HG02571 (cell line): ENCODE measurements at regions not wholly inside any gene's neighbourhood (a gene's known extent, or its start where the extent isn't known, plus 50 kb on each side); places are given as distances from the start of the nearest gene placed in this dataset.
"Not testable (repeated sequence)": the region's sequence is repeated elsewhere in the genome, so short reads cannot be mapped to it uniquely, and the experiment has no call there.

ENCODE experiments used
- ATAC-seq: cut with Tn5 transposase; IDR thresholded peaks from one replicate; pipeline ENCODE4 v1.9.1; 2021; ENCODE audit warnings: mild to moderate bottlenecking, moderate library complexity; ENCODE audit not compliant: unreplicated experiment

DNA sequence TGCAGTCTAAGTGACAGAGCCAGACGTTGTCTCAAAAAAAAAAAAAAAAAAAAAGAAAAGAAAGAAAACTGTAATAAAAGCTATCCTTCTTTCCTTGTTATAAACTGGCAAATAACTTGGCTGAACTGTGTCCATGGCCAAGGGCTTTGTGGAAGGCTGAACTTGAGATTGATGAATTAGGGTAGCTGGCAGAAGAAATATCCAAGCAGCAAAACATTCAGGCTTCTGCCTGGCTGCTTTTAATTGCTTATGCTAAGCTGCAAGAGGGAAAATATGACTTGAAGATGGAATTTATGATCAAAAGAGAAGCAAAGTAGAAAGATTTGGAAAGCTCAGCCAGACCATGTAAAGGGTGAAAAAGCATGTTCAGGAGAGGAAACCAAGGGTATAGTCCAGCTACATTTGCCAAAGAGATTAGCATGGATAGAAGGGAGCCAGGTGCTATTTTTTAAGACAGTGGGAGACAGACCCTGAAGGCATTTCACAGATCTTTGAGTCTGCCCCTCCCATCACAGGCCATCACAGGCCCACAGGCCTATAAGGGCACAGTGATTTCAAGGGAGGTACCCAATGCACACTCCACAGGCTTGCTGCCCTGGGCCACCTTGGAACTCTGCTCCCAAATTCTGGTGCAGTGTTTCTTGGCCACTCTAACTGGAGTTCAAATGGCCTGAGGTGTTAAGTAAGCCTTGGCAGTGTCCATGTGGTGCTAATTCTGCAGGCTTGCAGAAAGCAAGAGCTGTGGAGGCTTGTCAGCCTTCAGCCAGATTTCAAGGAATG lies 226.0 kb downstream of the AEBP2 start:
- no peak for ATAC-seq

DNA sequence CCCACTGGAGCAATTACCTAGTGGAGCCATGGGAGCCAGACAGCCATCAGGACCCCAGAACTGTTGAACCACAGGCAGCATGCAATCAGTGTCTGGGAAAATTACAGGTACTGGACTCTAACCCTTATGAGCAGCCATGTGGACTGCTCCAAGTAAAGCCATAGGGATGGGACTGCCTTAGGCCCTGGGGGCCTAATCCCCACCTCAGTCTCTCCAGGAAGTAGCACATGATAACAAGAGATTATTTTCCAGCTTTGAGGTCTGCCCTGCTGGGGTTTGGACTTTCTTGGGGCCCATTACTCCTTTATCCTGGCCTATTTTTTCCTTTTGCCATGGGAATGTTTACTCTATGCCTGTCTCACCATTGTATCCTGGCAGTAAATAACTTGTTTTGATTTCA lies 226.8 kb downstream of the AEBP2 start:
- ATAC-seq: no peak

DNA sequence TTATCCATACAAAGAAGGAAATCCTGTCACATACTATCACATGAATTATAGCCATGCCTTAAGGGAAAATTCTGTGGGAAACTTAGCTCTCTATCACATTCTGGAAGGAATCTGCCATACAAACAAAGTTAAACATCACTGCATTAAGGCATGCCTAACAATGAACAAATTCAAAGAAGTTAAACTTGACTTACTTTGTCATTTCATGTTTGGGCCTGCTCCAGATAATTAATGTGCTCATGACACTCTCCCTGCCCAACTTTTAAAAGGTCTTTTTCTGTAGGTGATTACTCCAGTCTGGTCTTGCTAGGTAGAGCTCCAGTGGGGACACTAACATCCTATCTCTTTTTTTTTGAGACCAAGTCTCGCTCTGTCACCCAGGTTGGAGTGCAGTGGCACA lies 230.5 kb downstream of the AEBP2 start:
- no peak for ATAC-seq

DNA sequence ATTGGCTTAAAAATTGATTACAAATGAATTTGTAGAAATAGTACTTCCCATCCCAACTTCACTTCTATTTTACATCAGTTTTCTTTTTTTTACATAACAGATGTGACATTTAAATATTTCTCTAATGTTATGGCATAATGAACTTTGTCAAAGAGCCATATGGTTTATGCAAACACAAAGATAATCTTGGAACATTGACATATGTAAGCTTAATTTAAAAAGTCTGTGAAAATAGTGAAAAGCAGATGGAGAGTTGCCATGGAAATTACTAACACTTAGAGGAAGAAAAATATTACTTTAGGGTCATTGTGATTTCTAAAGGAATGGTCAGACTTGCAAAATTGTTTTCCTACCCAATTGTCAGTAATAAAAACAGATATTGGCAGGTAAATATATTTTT lies 232.4 kb downstream of the AEBP2 start:
- no peak for ATAC-seq

DNA sequence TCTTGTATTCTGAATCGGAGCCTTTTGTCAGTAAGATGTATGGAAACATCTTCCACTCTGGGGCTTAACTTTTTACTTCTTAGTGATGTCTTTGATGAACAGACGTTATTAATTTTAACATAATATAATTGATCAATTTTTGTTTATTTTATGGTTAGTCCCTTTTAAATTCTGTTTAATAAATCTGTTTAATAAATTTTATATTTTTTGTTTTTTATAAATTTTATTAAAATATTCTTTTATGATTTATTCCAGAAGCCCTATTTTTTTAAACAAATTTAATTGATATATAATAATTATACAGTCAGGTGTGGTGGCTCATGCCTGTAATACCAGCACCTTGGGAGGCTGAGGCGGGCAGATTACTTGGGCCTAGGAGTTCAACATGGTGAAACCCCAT lies 235.1 kb downstream of the AEBP2 start:
- no peak for ATAC-seq

DNA sequence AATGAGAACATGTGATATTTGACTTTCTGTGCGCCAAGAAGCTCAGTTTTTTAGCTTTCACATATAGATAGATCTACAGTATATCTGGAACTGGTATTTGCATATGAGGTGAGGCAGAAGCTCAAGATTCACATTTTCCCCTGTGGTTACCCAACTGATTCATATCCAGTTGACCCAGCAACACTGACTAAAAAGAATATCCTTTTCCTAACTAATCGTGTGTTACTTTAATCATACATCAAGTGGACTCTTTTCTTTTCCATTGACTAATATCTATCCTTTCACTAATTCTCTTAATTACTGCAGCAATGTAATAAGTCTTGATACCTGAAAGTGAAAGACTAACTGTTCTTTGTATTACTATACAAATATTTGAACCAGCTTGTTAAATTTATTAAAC lies 236.1 kb downstream of the AEBP2 start:
- no peak for ATAC-seq

DNA sequence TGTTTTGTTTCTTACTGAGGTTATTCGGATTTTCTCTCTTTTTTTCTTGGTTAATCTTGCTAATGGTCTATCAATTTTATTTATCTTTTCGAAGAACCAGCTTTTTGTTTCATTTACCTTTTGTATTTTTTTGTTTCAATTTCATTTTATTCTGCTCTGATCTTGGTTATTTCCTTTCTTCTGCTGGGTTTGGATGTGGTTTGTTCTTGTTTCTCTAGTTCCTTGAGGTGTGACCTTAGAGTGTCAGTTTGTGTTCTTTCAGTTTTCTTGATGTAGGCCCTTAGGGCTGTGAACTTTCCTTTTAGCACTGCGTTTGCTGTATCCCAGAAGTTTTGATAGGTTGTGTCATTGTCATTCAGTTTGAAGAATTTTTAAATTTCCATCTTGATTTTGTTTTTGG lies 239.2 kb downstream of the AEBP2 start:
- not testable (repeated sequence) for ATAC-seq

DNA sequence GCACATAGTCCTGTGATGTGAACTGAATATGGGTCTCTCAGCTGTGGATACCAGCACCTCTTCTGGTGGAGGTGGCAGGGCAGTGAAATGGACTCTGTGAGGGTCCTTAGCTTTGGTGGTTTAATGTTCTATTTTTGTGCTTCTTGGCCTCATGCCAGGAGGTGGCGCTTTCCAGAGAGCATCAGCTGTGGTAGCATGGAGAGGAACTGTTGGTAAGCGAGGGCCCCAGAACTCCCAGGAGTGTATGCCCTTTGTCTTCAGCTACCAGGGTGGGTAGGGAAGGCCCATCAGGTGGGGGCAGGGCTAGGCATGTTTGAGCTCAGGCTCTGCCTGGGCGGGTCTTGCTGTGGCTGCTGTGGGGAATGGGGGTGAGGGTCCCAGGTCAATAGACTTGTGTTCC lies 241.7 kb downstream of the AEBP2 start:
- no peak for ATAC-seq

DNA sequence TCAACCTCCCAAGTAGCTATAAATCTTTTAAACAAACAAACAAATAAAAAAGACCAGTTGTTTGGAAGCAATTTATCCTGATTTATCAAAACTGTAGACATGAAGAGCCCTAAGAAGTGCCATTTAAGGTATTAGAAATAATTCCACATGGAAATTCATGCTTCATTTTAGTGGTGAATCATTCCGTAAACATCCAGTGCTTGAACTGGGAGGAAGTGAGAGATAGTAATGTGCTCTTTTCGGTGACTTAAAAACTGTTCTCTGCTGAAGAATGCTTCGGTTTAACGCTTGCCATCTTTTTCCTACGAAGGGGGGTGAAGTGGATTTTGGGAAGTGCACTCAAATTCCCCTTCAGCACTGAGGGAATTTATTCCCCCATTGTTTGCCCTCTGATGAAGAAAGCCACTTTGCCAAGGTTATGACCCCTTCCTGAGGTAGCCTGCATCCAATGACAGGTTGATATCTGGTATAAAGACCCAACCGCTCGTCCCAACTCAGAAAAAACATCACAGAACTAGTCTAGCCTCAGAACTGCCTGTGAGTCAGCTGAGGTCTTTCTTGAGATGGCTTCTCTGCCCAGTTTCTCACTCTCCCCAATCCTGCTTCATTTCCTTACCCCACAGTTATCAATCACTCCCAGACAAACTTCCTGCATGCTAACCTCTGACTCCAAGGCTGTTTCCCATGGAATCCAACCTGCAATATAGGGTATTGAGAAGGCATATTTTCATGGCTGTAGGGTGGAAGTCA lies 244.1 kb downstream of the AEBP2 start:
- ATAC-seq: no peak

DNA sequence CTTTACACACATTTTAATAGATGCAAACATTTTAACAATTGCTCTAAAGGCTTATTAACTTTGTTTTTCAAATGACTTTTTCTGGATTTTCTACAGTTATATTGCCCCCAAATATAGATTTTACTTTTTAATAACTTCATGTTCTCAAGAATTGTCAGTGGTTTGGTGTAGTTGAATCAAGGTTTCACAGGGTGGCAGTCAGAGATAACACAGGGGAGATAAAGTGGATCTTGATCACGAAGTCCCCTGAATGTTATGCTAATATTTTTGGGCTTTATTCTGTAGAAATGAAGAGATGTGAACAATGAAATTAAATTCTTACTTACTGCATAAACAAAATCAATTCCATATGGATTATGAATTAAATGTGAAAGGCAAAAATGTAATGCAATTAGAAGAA lies 248.1 kb downstream of the AEBP2 start:
- no peak for ATAC-seq

DNA sequence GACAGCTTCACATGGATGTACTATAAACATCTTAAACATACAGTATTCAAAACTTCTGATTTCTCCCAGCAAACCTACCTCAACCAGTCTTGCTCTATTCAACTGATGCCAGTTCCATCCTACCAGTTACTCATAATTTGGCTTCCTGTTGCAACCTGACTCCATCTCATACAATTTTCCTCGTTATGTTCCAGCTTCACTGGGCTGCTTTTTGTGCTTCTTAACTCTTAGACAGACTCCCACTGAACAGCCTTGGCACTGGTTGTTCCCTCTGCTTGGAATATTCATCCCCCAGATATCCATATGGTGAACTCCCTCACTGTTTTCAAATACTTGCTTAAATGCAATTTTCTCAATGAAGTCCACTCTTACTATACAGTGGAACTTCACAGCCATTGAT lies 249.2 kb downstream of the AEBP2 start:
- no peak for ATAC-seq

DNA sequence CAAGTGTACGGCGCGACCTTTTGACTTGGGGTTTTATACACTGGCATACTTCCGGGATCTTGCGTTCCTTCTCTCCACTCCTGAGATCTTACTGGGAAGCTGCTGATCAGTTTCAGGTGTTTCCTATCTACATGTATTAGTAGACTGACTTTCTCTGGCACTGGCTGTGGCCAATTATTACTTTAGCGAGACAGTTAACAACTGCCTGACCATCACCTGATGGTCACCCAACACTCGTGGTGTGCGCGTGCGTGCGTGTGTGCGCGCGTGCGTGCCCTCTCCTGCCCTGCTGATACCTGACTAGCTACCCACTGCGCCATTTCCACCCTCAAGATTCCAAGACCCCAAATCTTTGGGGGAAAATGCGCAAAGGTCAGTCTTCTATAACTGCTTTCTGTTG lies 249.9 kb downstream of the AEBP2 start:
- ATAC-seq: no peak

DNA sequence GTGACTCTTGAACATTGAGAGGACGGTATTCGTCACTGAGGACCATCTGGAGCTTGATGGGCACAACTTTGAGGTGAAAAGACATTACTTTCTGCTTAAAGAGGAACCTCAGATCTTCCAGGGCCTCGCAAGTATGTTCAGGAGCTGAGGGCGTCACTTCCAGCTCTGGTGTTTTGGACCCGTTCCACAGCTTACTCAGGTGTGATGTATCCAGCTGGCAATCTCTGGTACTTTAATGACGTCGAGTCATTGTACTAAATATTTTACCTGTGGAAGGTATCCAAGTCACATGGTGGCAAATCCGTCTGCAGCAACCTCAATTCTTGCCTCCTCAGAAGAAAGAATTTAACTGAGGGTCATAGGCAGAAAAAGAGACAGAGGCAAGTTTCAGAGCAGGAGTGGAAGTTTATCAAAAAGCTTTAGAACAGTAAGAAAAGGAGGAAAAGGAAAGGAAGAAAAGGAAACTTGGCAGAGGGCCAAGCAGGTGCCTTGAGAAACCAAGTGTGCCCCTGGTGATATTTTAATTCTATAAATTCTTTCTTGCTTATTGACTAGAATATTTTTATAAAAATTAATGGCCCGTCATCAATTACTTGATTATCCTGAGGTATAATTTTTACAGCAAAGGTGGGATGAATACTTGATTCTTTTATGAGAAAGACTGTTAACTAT lies 250.6 kb downstream of the AEBP2 start:
- no peak for ATAC-seq

DNA sequence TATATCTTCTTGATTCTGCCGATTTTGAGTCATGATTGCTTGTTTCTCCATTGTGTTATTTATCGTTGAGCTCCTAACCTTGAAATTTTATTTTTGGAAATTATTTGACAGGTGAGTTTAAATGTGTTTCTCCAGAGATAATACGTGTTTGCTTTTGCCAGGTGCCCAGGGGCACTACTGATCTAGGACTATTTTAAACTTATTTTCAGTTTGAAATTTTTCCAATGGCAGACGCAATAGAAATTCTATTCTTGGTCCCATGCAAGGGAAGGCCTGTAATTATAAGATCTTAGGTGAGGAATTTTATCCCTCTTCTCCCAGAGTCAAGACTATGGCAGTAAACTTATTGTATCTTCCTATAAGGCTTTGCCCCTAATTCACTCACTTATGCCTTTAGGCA lies 252.8 kb downstream of the AEBP2 start:
- no peak for ATAC-seq

DNA sequence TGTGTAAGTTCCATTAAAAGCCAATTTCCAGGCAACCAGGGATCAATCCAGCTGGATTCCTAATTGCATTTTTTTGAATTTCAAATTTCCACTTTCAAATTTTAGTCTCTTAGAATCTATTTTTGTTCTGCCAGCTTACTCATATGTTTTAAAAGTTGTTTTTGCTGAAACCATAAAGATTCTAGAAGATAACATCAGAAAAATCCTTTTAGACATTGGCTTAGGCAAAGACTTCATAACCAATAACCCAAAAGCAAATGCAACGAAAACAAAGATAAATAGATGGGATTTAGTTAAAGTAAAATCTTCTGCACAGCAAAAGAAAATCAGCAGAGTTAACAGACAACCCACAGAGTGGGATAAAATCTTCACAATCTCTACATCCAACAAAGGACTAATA lies 253.3 kb downstream of the AEBP2 start:
- ATAC-seq: no peak

DNA sequence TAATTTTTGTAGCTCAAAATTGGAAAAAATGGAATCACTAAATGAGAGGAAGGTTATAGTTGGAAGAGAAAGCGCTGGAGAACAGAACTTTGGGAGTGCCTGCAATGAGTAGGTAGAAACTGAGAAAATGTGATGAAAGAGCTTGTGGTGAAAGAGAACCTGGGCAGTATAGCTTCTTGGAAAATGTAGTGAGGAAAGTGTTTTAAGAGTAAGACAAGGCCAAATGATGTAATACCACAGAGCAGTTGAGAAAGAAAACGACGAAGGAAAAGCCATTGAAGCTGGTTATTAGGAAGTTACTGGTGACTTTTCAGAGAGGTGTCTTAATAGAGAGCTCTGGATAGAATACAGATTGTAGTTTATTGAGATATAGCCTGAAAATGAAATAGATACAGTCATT lies 255.3 kb downstream of the AEBP2 start:
- ATAC-seq: no peak

DNA sequence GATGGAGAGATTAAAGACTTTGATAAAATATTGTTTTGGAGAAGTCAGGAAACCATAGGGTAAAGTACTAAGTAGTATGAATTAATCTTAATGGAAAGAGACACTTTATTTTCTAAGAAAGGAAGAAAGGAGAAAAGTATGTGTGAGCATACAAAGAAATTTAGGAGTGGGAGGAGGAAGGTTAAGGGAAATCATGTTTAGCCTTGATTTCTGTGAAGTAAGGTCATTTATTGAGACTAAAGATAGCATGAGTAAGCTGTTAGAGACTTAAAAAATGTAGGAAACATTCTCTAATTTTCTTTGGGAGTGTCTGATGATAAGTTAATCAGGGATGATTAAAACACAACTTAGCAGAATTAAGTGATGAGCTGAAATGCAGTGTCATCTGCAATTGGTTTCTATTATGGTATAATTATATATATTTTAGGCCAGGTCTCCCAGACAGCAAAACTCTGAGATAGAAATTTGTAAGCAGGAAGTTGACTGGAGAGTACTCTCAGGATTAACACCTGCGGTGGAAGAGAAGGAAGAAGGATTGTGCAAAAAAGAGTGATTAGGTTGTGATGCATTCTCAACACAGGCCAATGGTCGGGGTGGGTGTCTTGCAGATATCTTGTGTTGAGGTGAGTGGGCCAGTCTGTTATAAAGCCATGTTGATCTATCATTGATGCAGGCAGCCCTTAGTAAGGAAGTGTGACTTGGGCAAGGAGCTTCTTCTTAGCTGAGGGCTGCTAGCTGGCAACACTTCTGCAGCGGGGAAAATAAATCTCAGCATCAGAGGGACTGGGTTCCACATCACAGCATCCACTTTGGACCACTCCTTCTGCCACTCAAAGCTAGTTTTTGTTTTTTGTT lies 256.2 kb downstream of the AEBP2 start:
- ATAC-seq: no peak

DNA sequence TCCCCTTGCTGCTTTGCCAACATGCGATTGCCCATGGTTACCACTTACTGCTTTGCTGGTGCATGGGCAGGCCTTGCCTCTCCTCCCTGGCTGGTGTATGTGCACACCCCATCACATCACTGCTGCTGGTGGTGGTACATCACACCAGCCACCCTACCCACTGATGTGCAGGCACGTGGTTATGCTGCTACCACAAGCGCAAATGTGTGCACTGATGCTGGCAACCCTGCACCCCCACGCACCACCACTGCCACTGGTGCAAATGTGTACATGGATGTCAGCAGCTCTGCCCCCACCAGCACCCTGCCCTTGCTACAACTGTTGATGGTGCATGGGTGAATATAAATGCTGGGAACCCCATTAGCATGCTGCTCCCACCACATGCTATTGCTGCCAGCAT lies 261.7 kb downstream of the AEBP2 start:
- no peak for ATAC-seq

DNA sequence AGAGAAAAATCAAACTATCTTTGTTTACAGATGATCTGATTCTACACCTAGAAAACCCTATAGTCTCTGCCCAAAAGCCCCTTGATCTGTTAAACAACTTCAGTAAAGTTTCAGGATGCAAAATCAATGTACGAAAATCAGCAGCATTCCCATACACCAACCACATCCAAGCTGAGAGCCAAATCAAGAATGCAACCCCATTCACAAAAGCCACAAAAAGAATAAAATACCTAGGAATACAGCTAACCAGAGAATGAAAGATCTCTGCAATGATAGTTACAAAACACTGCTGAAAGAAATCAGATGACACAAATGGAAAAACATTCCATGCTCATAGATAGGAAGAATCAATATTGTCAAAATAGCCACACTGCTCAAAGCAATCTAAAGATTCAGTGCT lies 265.7 kb downstream of the AEBP2 start:
- ATAC-seq: no peak

DNA sequence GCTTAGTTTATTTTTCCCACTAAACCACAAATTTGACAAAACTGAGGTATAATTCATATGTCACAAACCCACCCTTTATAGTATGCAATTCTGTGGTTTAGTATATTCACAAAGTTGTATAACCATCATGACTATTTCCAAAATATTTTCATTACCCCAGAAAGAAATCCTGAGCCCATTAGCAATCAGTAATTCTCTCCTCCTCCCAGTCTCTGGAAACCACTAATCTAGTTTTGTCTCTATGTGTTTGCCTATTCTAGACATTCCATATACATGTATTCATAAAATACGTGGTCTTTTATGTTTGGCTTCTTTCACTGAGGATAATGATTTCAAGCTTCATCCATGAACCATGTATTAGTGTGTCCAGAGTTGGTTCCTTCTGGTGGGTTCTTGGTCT lies 267.6 kb downstream of the AEBP2 start:
- no peak for ATAC-seq

DNA sequence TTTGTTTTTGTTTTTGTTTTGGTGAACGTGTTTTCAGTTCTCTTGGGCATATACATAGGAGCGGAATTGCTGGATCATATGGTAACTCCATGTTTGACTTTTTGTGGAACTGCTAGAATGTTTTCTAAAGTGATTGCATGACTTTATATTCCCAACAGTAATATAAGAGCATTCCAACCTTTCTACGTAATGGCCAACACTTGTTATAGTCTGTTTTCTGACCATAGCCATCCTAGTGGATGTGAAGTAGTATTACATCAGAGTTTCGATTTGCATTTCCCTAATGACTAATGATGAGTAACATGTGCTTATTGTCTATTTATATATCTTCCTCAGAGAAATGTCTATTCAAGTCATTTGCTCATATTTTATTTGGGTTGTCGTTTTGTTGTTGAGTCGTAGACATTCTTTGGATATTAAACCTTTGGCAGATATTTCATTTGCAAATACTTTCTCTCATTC lies 268.7 kb downstream of the AEBP2 start:
- no peak for ATAC-seq
